OCI-LY1 (cell line): ENCODE measurements at regions not wholly inside any gene's neighbourhood (a gene's known extent, or its start where the extent isn't known, plus 50 kb on each side); places are given as distances from the start of the nearest gene placed in this dataset.

ENCODE experiments used
- H2AFZ ChIP-seq: fragments of 200-600 bp; sonication (generic), shearing (Covaris generic); 2 replicates; pipeline ENCODE4 v1.6.0; 2014; ENCODE audit warnings: antibody characterized with exemption, mild to moderate bottlenecking, low read length
- H3F3A ChIP-seq: fragments of 200-600 bp; sonication (generic), shearing (Covaris generic); 2 replicates; pipeline ENCODE4 v1.6.0; 2014; ENCODE audit warnings: mild to moderate bottlenecking, antibody characterized with exemption, low read length, moderate library complexity; ENCODE audit not compliant: insufficient read depth
- H3K27ac ChIP-seq: fragments of 200-600 bp; sonication (generic); 2 replicates; pipeline ENCODE4 v1.5.1; 2014; ENCODE audit warnings: low read length, mixed run types, mild to moderate bottlenecking, low read depth; ENCODE audit not compliant: poor library complexity, severe bottlenecking
- H3K27me3 ChIP-seq: fragments of 200-600 bp; sonication (generic); 2 replicates; pipeline ENCODE4 v1.6.0; 2014; ENCODE audit warnings: antibody characterized with exemption, mild to moderate bottlenecking, low read length, moderate library complexity; ENCODE audit not compliant: insufficient read depth
- H3K36me3 ChIP-seq: fragments of 200-600 bp; sonication (generic); 2 replicates; pipeline ENCODE4 v1.6.1; 2014; ENCODE audit warnings: mild to moderate bottlenecking, antibody characterized with exemption, low read length, moderate library complexity, mixed read lengths; ENCODE audit not compliant: insufficient read depth
- H3K4me1 ChIP-seq: fragments of 200-600 bp; sonication (generic); 2 replicates; pipeline ENCODE4 v1.5.1; 2014; ENCODE audit warnings: mild to moderate bottlenecking, low read length, moderate library complexity; ENCODE audit not compliant: insufficient read depth, severe bottlenecking
- H3K4me2 ChIP-seq: fragments of 200-600 bp; sonication (generic), shearing (Covaris generic); 2 replicates; pipeline ENCODE4 v1.6.1; 2014; ENCODE audit warnings: low read length
- H3K4me3 ChIP-seq: fragments of 200-600 bp; sonication (generic); 2 replicates; pipeline ENCODE4 v1.5.1; 2014; ENCODE audit warnings: low read length, low read depth, mild to moderate bottlenecking, mixed read lengths; ENCODE audit not compliant: poor library complexity, severe bottlenecking
- H3K79me2 ChIP-seq: fragments of 200-600 bp; shearing (Covaris generic); 2 replicates; pipeline ENCODE4 v1.6.1; 2016; ENCODE audit warnings: mixed run types, low read length, mixed read lengths; ENCODE audit not compliant: insufficient read depth
- H3K9ac ChIP-seq: fragments of 200-600 bp; sonication (generic), shearing (Covaris generic); 2 replicates; pipeline ENCODE4 v1.6.1; 2014; ENCODE audit warnings: mild to moderate bottlenecking, low read length, mixed read lengths
- H3K9me2 ChIP-seq: fragments of 200-600 bp; sonication (generic), shearing (Covaris generic); 2 replicates; pipeline ENCODE4 v1.6.1; 2014; ENCODE audit warnings: low read depth, mild to moderate bottlenecking, low read length, mixed read lengths
- H3K9me3 ChIP-seq: fragments of 200-600 bp; shearing (Covaris generic); 2 replicates; pipeline ENCODE4 v1.6.1; 2014; ENCODE audit warnings: low read length, mixed read lengths
- H4K20me1 ChIP-seq: fragments of 200-600 bp; sonication (generic), shearing (Covaris generic); 2 replicates; pipeline ENCODE4 v1.6.0; 2016; ENCODE audit warnings: mild to moderate bottlenecking, low read length; ENCODE audit not compliant: insufficient read depth
- EZH2 ChIP-seq: fragments of 200-600 bp; sonication (generic), shearing (Covaris generic); IDR thresholded peaks from 2 replicates; pipeline ENCODE4 v1.8.0; 2017; ENCODE audit warnings: borderline replicate concordance, mixed run types, mild to moderate bottlenecking, antibody characterized with exemption, low read length, moderate library complexity, mixed read lengths
- TF ChIP-seq, protein P1 (sequence below): fragments of 200-600 bp; sonication (generic), shearing (Covaris generic); IDR thresholded peaks from 2 replicates; pipeline ENCODE4 v1.5.1; 2017; ENCODE audit warnings: mild to moderate bottlenecking, antibody characterized with exemption, low read length, moderate library complexity, mixed read lengths

DNA sequence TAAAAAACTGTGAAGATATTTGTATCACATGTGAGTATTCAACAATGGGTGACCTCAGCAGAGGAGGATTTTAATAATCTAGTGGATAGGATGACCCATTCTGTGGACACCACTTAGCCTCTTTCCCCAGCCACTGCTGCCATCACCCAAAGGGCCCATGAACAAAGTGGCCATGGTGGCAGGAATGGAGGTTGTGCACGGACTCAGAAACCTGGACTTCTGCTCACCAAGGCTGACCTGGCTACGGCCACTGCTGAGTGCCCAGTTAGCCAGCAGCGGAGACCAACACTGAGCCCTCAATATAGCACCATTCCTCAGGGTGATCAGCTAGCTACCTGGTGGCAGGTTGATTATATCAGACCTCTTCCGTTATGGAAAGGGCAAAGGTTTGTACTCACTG, 1410.4 kb upstream of the CDH9 start:
- TF ChIP-seq, protein P1, sequence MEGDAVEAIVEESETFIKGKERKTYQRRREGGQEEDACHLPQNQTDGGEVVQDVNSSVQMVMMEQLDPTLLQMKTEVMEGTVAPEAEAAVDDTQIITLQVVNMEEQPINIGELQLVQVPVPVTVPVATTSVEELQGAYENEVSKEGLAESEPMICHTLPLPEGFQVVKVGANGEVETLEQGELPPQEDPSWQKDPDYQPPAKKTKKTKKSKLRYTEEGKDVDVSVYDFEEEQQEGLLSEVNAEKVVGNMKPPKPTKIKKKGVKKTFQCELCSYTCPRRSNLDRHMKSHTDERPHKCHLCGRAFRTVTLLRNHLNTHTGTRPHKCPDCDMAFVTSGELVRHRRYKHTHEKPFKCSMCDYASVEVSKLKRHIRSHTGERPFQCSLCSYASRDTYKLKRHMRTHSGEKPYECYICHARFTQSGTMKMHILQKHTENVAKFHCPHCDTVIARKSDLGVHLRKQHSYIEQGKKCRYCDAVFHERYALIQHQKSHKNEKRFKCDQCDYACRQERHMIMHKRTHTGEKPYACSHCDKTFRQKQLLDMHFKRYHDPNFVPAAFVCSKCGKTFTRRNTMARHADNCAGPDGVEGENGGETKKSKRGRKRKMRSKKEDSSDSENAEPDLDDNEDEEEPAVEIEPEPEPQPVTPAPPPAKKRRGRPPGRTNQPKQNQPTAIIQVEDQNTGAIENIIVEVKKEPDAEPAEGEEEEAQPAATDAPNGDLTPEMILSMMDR: no peak
- no peak for TF ChIP-seq EZH2
- Histone ChIP-seq H3K79me2 (no peaks in the 10 kb centered on the region), H3K9me3 (no peaks in the 10 kb centered on the region), H3K27me3 (no peaks in the 10 kb centered on the region), H3K36me3 (no peaks in the 10 kb centered on the region), H2AFZ (no peak overlapping the region), H4K20me1 (no peaks in the 10 kb centered on the region), H3K4me2 (no peak overlapping the region), H3K4me1 (no peaks in the 10 kb centered on the region), H3F3A (no peaks in the 10 kb centered on the region), H3K9me2 (no peaks in the 10 kb centered on the region), H3K27ac (no peak overlapping the region), H3K4me3 (no peak overlapping the region), H3K9ac (no peak overlapping the region)

DNA sequence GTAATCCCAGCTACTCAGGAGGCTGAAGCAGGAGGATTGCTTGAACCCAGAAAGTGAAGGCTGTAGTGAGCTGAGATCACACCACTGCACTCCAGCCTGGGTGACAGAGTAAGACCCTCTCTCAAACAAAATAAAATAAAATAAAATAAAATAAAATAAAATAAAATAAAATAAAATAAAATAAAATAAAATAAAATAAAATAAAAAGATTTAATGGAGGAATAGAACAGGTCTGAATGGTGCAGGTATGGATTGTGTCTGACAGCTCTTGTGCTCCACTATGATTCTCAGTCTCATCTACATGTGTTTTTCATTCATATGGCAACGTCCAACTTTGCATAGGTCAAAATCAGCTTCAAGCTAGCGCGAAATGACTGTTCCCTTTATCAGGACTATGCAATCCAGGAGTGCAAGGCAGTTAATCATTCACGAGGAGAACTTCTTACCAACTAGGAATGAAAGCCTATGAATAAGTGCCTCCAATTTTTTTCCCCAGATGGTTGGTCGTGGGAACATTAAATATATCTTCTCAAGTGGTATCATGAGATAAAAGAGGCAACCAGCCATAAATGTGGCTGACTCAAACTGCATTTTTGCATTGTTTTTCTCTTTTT, 1392.3 kb upstream of the CDH9 start:
- Histone ChIP-seq H3K9me2 (no peaks in the 10 kb centered on the region), H3F3A (no peaks in the 10 kb centered on the region), H3K36me3 (no peaks in the 10 kb centered on the region), H3K4me3 (no peak overlapping the region), H3K27me3 (no peaks in the 10 kb centered on the region), H2AFZ (no peak overlapping the region), H3K27ac (no peak overlapping the region), H4K20me1 (no peaks in the 10 kb centered on the region), H3K9me3 (no peaks in the 10 kb centered on the region), H3K4me2 (no peak overlapping the region), H3K9ac (no peak overlapping the region), H3K79me2 (no peaks in the 10 kb centered on the region), H3K4me1 (no peaks in the 10 kb centered on the region)
- TF ChIP-seq, protein P1: no peak
- no peak for TF ChIP-seq EZH2

DNA sequence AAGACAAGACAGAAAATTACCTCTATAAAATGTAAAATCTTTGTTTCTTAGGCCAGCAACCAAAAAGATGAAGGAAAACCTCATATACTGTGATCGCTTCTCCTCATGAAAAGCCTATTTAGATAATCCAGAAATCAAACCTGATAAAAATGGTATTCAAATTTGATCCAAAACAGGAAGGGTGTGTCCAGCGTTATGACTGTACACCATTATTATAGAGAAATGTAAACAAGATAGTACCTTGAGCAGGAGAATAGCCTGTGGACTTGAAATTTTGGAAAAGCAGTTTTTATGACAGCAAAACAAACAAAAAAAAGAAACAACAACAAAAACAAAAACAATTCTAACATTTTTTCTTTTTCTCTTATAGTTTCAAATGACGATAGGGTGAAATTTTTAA, 1382.8 kb upstream of the CDH9 start:
- Histone ChIP-seq H2AFZ (no peak overlapping the region), H3K4me1 (no peaks in the 10 kb centered on the region), H3K9me2 (no peaks in the 10 kb centered on the region), H3K79me2 (no peaks in the 10 kb centered on the region), H3K4me3 (no peak overlapping the region), H3K27ac (no peak overlapping the region), H3K9me3 (no peaks in the 10 kb centered on the region), H3K4me2 (no peak overlapping the region), H3K36me3 (no peaks in the 10 kb centered on the region), H3K9ac (no peak overlapping the region), H3K27me3 (no peaks in the 10 kb centered on the region), H3F3A (no peaks in the 10 kb centered on the region), H4K20me1 (no peaks in the 10 kb centered on the region)
- TF ChIP-seq EZH2: no peak
- TF ChIP-seq, protein P1: no peak
